HepG2 (cell line): ENCODE measurements at regions not wholly inside any gene's neighbourhood (a gene's known extent, or its start where the extent isn't known, plus 50 kb on each side); places are given as distances from the start of the nearest gene placed in this dataset.

ENCODE experiments used
- ATAC-seq: fragments of 200-7000 bp; cut with Tn5 transposase; 3 replicates; pipeline ENCODE4 v1.9.1; 2020; ENCODE audit warnings: mild to moderate bottlenecking, moderate library complexity
- BruUV-seq: library from RNA; stranded (reverse); fragments of 400-500 nt; replicated peaks from 2 replicates; lab custom pipeline; 2021; lab: Mats Ljungman, UMichigan
- CTCF ChIA-PET: fragments of 300-600 bp; formaldehyde crosslinking; extraction: SDS; loops from one replicate; lab custom pipeline; 2021; ENCODE audit warnings: low total read pairs, inconsistent platforms, low intra/inter-chr PET ratio; lab: Yijun Ruan, JAX
- POLR2A ChIA-PET: fragments of 350-600 bp; sonication (Branson Sonifier 250); formaldehyde crosslinking; loops from one replicate; lab custom pipeline; 2020; ENCODE audit warnings: antibody characterized with exemption, inconsistent platforms; lab: Yijun Ruan, JAX
- DNase-seq: peaks from one replicate; pipeline ENCODE4 v3.0.0-alpha.2; 2015; ENCODE audit warnings: low spot score
- FAIRE-seq: peaks from 3 replicates; lab custom pipeline; 2011; peaks lifted over from hg19 to GRCh38; lab: Jason Lieb, UNC
- H2AFZ ChIP-seq: one replicate; pipeline ENCODE4 v1.6.1; 2011; ENCODE audit warnings: low read length, inconsistent platforms
- H3K27ac ChIP-seq: fragments of 300-600 bp; 3 replicates; pipeline ENCODE4 v1.8.0; 2011; ENCODE audit warnings: mixed run types, mild to moderate bottlenecking, mixed read lengths, low read length, inconsistent platforms; ENCODE audit not compliant: insufficient read depth; ENCODE audit errors: extremely low read length
- H3K27me3 ChIP-seq, 2 experiments: fragments of 200-600 bp in 1 of 2; 2 replicates in 1 of 2; 3 replicates in 1 of 2; pipeline versions ENCODE4 v1.6.0 to v1.8.0; 2011; ENCODE audit warnings: low read length in 2 of 2, mild to moderate bottlenecking in 2 of 2, moderate library complexity in 2 of 2, inconsistent platforms in 1 of 2; ENCODE audit not compliant: insufficient read depth in 2 of 2, control insufficient read depth in 1 of 2
- H3K36me3 ChIP-seq, 2 experiments: fragments of 200-600 bp in 1 of 2; replicated peaks in 1 of 2; 2 replicates in 1 of 2; 3 replicates in 1 of 2; pipeline versions ENCODE4 v1.5.1 to v1.8.0; 2011; ENCODE audit warnings: low read length in 2 of 2, inconsistent platforms in 1 of 2; ENCODE audit not compliant: insufficient read depth in 2 of 2, control insufficient read depth in 1 of 2
- H3K4me1 ChIP-seq: 2 replicates; pipeline ENCODE4 v1.5.1; 2012; ENCODE audit warnings: low read length, inconsistent platforms; ENCODE audit not compliant: insufficient read depth
- H3K4me2 ChIP-seq: 2 replicates; pipeline ENCODE4 v1.6.0; 2011; ENCODE audit warnings: low read depth, low read length, inconsistent platforms
- H3K4me3 ChIP-seq, 3 experiments: fragments of 200-600 bp in 1 of 3; sonication (generic), shearing (Covaris generic) in 1 of 3; replicated peaks in 1 of 3; 2 replicates each; pipeline ENCODE4 v1.5.1; 2011 to 2016; ENCODE audit warnings: low read length in 3 of 3, inconsistent platforms in 2 of 3, low read depth in 2 of 3, mild to moderate bottlenecking in 2 of 3, control low read depth in 1 of 3, mixed read lengths in 1 of 3; ENCODE audit not compliant: insufficient read depth in 1 of 3
- H3K79me2 ChIP-seq: one replicate; pipeline ENCODE4 v1.6.1; 2011; ENCODE audit warnings: low read length, inconsistent platforms; ENCODE audit not compliant: insufficient read depth
- H3K9ac ChIP-seq: 2 replicates; pipeline ENCODE4 v1.6.0; 2011; ENCODE audit warnings: mild to moderate bottlenecking, low read depth, low read length, inconsistent platforms; ENCODE audit not compliant: insufficient read depth
- H3K9me3 ChIP-seq: 2 replicates; pipeline ENCODE4 v1.5.1; 2012; ENCODE audit warnings: mild to moderate bottlenecking, low read length
- H4K20me1 ChIP-seq: 2 replicates; pipeline ENCODE4 v1.6.0; 2011; ENCODE audit warnings: inconsistent platforms, mild to moderate bottlenecking, low read length, moderate library complexity; ENCODE audit not compliant: insufficient read depth
- ARID4A ChIP-seq: sonication (generic); formaldehyde crosslinking; IDR thresholded peaks from 2 replicates; pipeline ENCODE4 v1.5.0; 2020; ENCODE audit warnings: mild to moderate bottlenecking, missing genetic modification reagents, borderline replicate concordance
- DNMT1 ChIP-seq: sonication (generic); formaldehyde crosslinking; IDR thresholded peaks from 2 replicates; pipeline ENCODE4 v1.5.1; 2020; ENCODE audit warnings: mild to moderate bottlenecking, missing genetic modification reagents
- GLMP ChIP-seq: sonication (generic); formaldehyde crosslinking; IDR thresholded peaks from 2 replicates; pipeline ENCODE4 v1.9.0; 2021; ENCODE audit warnings: missing genetic modification reagents, mild to moderate bottlenecking, borderline replicate concordance
- LRRFIP1 ChIP-seq: sonication (generic); formaldehyde crosslinking; conservative IDR thresholded peaks from 2 replicates; pipeline ENCODE4 v1.4.0; 2020; ENCODE audit warnings: missing genetic modification reagents
- MLLT10 ChIP-seq: sonication (generic); formaldehyde crosslinking; IDR thresholded peaks from 2 replicates; pipeline ENCODE4 v1.4.0; 2020; ENCODE audit warnings: missing genetic modification reagents
- TEAD2 ChIP-seq: sonication (generic); formaldehyde crosslinking; IDR thresholded peaks from 2 replicates; pipeline ENCODE4 v1.9.0; 2021; ENCODE audit warnings: missing genetic modification reagents
- TMF1 ChIP-seq: sonication (generic); formaldehyde crosslinking; IDR thresholded peaks from 2 replicates; pipeline ENCODE4 v1.8.1; 2022; ENCODE audit warnings: low read depth, missing genetic modification reagents
- ZNF274 ChIP-seq: sonication (generic); formaldehyde crosslinking; IDR thresholded peaks from 2 replicates; pipeline ENCODE4 v1.5.1; 2020; ENCODE audit warnings: mild to moderate bottlenecking, missing genetic modification reagents
- WGBS: methylation state at CpG from one replicate; pipeline ENCODE4 v1.1.6; 2017; ENCODE audit warnings: low lambda C conversion rate; 5-methylcytosine and 5-hydroxymethylcytosine counted together
- in situ Hi-C: cut with HindIII; loops from 2 replicates; pipeline ENCODE4 v1.10.0; 2017; ENCODE audit warnings: low pct_unique_long_range_greater_than_20kb; ENCODE audit not compliant: extremely low pct_ligation_motif_present
- intact Hi-C: fragments of 100-400 bp; cut with micrococcal nuclease; formaldehyde crosslinking; loops from one replicate; pipeline ENCODE4 v1.10.0; 2022; ENCODE audit not compliant: unreplicated experiment

GRCh38 chr2:186917866-186918265, 68.9 kb upstream of the ZSWIM2 start (continued):
- TF ChIP-seq LRRFIP1 (no peak), DNMT1 (no peak), TMF1 (no peak), ZNF274 (CRISPR knock-in tag) (no peak)

GRCh38 chr2:186913870-186914269, 64.9 kb upstream of the ZSWIM2 start:
- no peak for TF ChIP-seq GLMP (CRISPR knock-in tag)
- TF ChIP-seq TEAD2 (CRISPR knock-in tag) = no peak
- no peak for TF ChIP-seq MLLT10 (CRISPR knock-in tag)
- no peak for TF ChIP-seq ARID4A
- ATAC-seq (no peak), FAIRE-seq (no peak), DNase-seq (no peak)
- intact Hi-C loops (no loop called here), in situ Hi-C loops (no loop called here)
- Histone ChIP-seq H2AFZ (no peak overlapping the region), H3K9me3 (no peaks in the 10 kb centered on the region), H4K20me1 (no peaks in the 10 kb centered on the region), H3K9ac (no peak overlapping the region), H3K27ac (no peak overlapping the region), H3K79me2 (no peaks in the 10 kb centered on the region), H3K27me3 (peaks cover 0 to 1% of the 10 kb centered on the region in 2 experiments; a peak in 2 of 5 replicates), H3K4me2 (no peak overlapping the region), H3K4me1 (no peaks in the 10 kb centered on the region), H3K36me3 (no peaks in the 10 kb centered on the region), H3K4me3 (no peak overlapping the region)
- ChIA-PET CTCF (no interaction called here), POLR2A (no interaction called here)
- 20% methylated on average over 5 of the region's 5 CpGs for WGBS
- no TSS peak for BruUV-seq
